ENCODE measurements at regions not wholly inside any gene's neighbourhood (a gene's known extent, or its start where the extent isn't known, plus 50 kb on each side); places are given as distances from the start of the nearest gene placed in this dataset.

- Histone ChIP-seq H4K20me1 (ENCODE audit: insufficient read depth, low read length, poor library complexity, severe bottlenecking) (no peaks in the 10 kb centered on the region), H3K9me3 (ENCODE audit: insufficient read depth, low read depth, low read length) (no peaks in the 10 kb centered on the region), H3K9me2 (replicated peaks; ENCODE audit: low read depth, low read length) (no peaks in the 10 kb centered on the region), H3K4me1 (ENCODE audit: insufficient read depth, low read length, poor library complexity, severe bottlenecking) (peaks cover 6% of the 10 kb centered on the region), H3K4me3 (ENCODE audit: low read length, poor library complexity, severe bottlenecking) (no peak overlapping the region), H2AFZ (ENCODE audit: low read length) (no peak overlapping the region), H3K36me3 (ENCODE audit: insufficient read depth, low read length) (no peaks in the 10 kb centered on the region), H3K4me2 (ENCODE audit: low read depth, low read length, poor library complexity, severe bottlenecking) (no peak overlapping the region), H3F3A (ENCODE audit: low read depth) (no peaks in the 10 kb centered on the region), H3K9ac (ENCODE audit: low read depth, low read length, poor library complexity, severe bottlenecking) (no peak overlapping the region), H3K79me2 (ENCODE audit: insufficient read depth, low read length) (no peaks in the 10 kb centered on the region), H3K27me3 (ENCODE audit: insufficient read depth, low read length, poor library complexity, severe bottlenecking) (no peaks in the 10 kb centered on the region)
- TF ChIP-seq EZH2phosphoT487 (IDR thresholded peaks at IDR 0.05; ENCODE audit: borderline replicate concordance) (no peak), CTCF (conservative IDR thresholded peaks at IDR 0.05; ENCODE audit: low read length) (no peak)
These were observed 145.9 kb upstream of the MAOA start for GRCh38 chrX:43510209-43510608.

- Histone ChIP-seq H3K9ac (ENCODE audit: low read depth, low read length, poor library complexity, severe bottlenecking) (no peak overlapping the region), H3K27me3 (ENCODE audit: insufficient read depth, low read length, poor library complexity, severe bottlenecking) (no peaks in the 10 kb centered on the region), H4K20me1 (ENCODE audit: insufficient read depth, low read length, poor library complexity, severe bottlenecking) (no peaks in the 10 kb centered on the region), H3K4me1 (ENCODE audit: insufficient read depth, low read length, poor library complexity, severe bottlenecking) (peaks cover 6% of the 10 kb centered on the region), H3K9me3 (ENCODE audit: insufficient read depth, low read depth, low read length) (no peaks in the 10 kb centered on the region), H3K9me2 (replicated peaks; ENCODE audit: low read depth, low read length) (no peaks in the 10 kb centered on the region), H3K4me2 (ENCODE audit: low read depth, low read length, poor library complexity, severe bottlenecking) (no peak overlapping the region), H3K36me3 (ENCODE audit: insufficient read depth, low read length) (no peaks in the 10 kb centered on the region), H3K4me3 (ENCODE audit: low read length, poor library complexity, severe bottlenecking) (no peak overlapping the region), H3F3A (ENCODE audit: low read depth) (no peaks in the 10 kb centered on the region), H2AFZ (ENCODE audit: low read length) (no peak overlapping the region), H3K79me2 (ENCODE audit: insufficient read depth, low read length) (no peaks in the 10 kb centered on the region)
- TF ChIP-seq EZH2phosphoT487 (IDR thresholded peaks at IDR 0.05; ENCODE audit: borderline replicate concordance) (no peak), CTCF (conservative IDR thresholded peaks at IDR 0.05; ENCODE audit: low read length) (no peak)
These were observed 143.0 kb upstream of the MAOA start for GRCh38 chrX:43513085-43513484.

GRCh38 chrX:43514820-43515219 lies 141.3 kb upstream of the MAOA start:
- Histone ChIP-seq H3K9ac (ENCODE audit: low read depth, low read length, poor library complexity, severe bottlenecking) (no peak overlapping the region), H2AFZ (ENCODE audit: low read length) (no peak overlapping the region), H3K9me2 (replicated peaks; ENCODE audit: low read depth, low read length) (no peaks in the 10 kb centered on the region), H3K79me2 (ENCODE audit: insufficient read depth, low read length) (no peaks in the 10 kb centered on the region), H3K27me3 (ENCODE audit: insufficient read depth, low read length, poor library complexity, severe bottlenecking) (no peaks in the 10 kb centered on the region), H3K4me3 (ENCODE audit: low read length, poor library complexity, severe bottlenecking) (no peak overlapping the region), H3K36me3 (ENCODE audit: insufficient read depth, low read length) (no peaks in the 10 kb centered on the region), H3K4me1 (ENCODE audit: insufficient read depth, low read length, poor library complexity, severe bottlenecking) (no peaks in the 10 kb centered on the region), H3F3A (ENCODE audit: low read depth) (no peaks in the 10 kb centered on the region), H3K9me3 (ENCODE audit: insufficient read depth, low read depth, low read length) (no peaks in the 10 kb centered on the region), H3K4me2 (ENCODE audit: low read depth, low read length, poor library complexity, severe bottlenecking) (no peak overlapping the region), H4K20me1 (ENCODE audit: insufficient read depth, low read length, poor library complexity, severe bottlenecking) (no peaks in the 10 kb centered on the region)
- TF ChIP-seq EZH2phosphoT487 (IDR thresholded peaks at IDR 0.05; ENCODE audit: borderline replicate concordance) (no peak), CTCF (conservative IDR thresholded peaks at IDR 0.05; ENCODE audit: low read length) (no peak)
